Activated CD4-positive, alpha-beta T cell treated with anti-CD3 and anti-CD28 coated beads for 24 hours (primary cell): ENCODE measurements at regions not wholly inside any gene's neighbourhood (a gene's known extent, or its start where the extent isn't known, plus 50 kb on each side); places are given as distances from the start of the nearest gene placed in this dataset.

Source experiments
- DNase-seq, 2 donors: peaks; one replicate each; pipeline ENCODE4 v3.0.0-alpha.2; 2020; ENCODE audit warnings: low read depth in 2 of 2

- no peak for DNase-seq
These were observed 51.0 kb downstream of the FAT4 start for GRCh38 chr4:125365731-125366130.

DNA sequence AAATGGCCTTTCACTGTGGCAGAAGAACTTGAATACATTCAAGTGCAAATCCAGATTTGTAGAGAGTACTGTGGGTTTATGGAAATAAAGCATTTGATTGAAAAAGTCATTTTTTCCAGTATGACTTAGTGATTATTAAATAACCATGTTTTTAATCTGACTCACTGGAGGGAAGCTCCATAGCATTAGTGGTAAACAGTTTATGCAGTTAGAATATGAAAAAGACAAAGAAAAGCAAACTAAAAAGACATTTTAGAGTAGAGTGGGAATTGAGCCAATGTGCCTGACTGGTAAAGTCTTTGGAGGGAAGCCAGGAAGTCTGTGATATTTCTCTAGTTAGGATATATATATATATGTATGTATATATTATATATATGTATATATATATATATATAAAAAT lies 53.4 kb downstream of the FAT4 start:
- no peak for DNase-seq

DNA sequence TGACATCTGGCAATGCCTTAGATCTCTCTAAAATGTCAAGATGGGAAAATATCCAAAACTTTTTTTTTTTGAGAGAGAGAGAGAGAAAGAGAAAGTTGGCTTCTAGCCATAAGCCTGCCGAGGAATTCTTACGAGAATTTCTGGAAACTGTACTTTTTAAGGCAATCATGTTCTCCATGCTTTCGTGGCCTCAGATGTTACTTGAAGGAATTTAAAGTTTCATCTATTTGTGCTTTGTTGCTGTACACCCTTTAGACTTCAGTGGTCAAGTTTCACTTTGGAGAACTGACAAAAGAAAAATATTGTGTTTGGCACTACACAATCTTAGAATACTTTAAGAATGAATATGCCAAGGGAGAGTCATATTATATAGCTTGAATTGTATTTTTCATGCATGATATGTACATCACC lies 53.9 kb downstream of the FAT4 start:
- DNase-seq: no peak

DNA sequence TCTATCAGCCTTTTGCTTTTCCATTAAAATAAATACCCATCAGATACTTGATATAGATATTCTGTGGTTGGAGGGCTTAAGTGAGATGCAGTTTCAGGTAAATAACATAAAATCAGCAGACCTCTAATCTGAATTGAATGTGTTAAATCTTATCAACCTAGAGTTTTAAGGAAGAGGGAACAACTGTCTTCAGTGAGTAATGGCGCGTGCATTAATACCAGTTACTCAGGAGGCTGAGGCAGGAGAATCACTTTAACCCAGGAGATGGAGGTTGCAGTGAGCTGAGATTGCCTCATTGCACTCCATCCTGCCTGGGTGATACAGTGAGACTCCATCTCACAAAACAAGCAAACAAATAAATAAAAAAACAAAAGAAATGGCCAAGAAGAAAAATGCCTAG lies 54.3 kb downstream of the FAT4 start:
- no peak for DNase-seq

DNA sequence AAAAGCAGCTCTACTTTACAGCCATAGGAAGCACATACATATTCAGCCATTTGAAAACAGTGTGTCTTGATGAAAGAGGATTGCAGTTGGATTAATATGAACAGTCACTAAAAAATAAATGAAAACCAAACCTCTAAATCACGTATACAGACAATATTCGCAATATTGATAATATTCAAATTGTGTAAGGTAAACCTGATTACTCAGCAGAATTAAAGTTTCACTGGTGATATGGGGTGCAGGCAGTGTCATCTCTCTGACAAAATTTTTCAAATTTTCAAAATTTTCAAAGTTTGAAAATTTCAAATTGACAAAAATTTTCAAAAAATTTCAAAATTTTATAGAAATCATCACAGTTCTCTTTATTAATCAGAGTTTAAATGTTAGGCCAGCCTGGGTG lies 55.7 kb downstream of the FAT4 start:
- no peak for DNase-seq

GRCh38 chr4:125382995-125383394 lies 68.2 kb downstream of the FAT4 start:
- DNase-seq: no peak

DNA sequence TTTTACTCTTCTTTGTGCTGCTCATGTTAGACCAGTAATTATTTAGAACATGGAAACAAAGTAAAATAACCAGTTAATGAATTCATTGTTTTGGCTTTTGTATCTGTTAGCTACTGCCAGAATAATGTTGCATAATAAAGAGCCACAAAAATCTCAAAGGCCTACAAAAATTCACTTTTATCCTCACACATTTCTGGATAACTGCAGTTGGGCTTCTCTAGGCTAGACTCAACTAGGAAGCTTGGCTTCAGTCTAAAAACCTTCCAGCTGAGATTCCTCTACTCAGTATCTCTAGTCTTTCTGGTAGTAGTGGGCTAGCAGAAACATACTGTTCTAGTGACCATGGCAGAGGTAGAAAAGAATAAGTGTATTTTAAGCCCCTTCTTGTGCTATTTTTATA lies 73.0 kb downstream of the FAT4 start:
- DNase-seq: no peak

DNA sequence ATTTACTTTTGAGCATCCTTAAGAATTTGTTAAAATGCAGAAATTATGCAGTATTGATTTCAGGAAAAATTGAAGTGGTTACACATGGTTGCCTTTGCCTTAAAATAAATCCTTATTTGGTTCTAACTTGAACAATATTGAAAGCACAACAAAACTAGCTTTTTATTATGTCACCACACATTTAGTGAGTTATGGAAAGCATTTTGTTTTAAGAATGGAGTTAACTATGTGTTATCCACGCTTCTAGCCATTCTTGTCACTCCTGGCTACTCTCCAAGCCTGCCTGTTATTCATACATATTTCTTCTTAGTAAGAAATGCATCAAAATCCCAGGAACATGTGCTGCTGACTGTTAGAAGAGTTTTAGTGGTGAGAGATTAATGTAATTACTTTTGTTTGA lies 73.9 kb downstream of the FAT4 start:
- DNase-seq: no peak

GRCh38 chr4:125389713-125390112 lies 75.0 kb downstream of the FAT4 start:
- no peak for DNase-seq

GRCh38 chr4:125390126-125390525 lies 75.4 kb downstream of the FAT4 start:
- DNase-seq: no peak

DNA sequence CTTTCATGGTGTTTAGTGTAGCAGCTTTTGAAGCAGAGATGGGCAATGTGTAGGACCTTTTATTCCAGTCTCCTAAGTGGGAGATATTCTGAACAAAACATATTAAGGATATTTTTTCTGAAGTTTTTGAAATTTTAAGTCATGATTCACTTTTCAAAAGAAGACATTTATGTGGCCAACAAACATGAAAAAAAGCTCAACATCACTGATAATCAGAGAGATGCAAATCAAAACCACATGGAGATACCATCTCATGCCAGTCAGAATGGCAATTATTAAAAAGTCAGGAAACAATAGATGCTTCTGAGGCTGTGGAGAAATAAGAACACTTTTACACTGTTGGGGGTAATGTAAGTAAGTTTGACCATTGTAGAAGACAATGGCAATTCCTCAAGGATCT lies 76.0 kb downstream of the FAT4 start:
- DNase-seq: no peak

- DNase-seq: no peak
These were observed 77.9 kb downstream of the FAT4 start for GRCh38 chr4:125392694-125393093.

DNA sequence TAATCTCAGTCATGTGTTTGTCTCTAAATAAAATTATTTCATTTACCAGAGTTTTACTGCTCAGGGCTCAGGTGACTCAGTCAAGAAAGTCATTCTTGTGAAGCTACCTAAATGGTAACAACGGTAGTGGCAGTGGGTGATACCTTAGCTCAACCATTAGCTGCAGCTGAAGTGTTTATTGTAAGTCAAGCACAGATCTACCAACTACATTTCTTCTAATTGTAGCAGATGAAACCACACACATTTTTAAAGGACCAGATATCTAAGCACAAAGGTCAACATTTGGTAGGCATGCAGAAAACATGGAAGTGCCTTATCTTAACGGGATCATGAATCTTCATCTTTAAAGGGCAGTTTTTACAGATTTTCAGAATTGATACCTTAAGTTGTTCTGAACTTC lies 79.1 kb downstream of the FAT4 start:
- no peak for DNase-seq

DNA sequence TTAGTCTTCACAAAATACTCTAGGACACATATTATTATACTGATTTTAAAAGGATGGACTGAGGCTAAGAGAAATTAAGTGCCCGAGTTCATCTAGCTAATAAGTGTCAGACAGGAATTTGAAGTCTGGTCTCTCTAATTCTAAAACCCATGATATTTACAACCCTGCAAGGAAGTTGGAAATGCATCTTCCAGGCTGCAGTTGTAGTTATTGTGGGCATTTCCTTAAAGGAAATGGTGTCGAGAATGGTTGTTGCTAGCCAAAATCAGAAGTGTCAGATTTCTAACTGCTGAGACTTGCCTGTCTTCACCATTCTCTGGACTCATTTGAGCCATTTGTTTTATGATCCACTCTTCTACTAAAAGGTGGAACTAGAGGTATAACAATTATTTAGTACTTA lies 82.5 kb downstream of the FAT4 start:
- no peak for DNase-seq

DNA sequence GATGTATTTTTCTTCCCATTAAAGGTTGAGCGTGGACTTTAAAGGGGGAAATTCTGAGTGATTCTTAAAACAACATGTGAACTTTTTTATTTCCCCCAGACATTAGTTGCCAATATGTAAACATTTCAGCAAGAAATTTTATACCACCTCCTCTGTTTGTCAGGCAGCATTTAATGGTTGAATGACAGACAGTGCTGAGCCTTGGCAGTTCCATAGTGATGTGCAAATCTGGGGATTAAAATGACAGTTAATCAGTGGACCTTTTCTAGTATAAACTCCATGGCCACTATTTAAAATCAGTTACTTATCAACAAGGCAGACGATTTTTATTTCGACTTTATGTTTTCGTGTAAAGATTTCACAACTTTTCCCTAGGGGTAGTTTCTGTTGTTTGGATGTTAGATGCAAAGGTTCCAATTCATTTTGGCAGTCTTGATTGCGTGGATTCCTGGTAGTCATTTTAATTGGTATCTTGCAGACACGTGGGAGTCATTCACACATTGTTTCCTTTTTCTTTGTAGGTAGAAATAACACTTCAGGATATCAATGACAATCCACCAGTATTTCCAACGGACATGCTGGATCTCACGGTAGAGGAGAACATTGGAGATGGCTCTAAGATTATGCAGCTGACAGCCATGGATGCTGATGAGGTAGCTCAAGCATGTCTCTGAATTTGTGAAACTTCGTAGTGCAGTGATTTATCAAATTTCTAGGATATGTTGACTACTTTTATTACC lies 83.7 kb downstream of the FAT4 start:
- DNase-seq: no peak

- no peak for DNase-seq
These were observed 86.0 kb downstream of the FAT4 start for GRCh38 chr4:125400756-125401155.

DNA sequence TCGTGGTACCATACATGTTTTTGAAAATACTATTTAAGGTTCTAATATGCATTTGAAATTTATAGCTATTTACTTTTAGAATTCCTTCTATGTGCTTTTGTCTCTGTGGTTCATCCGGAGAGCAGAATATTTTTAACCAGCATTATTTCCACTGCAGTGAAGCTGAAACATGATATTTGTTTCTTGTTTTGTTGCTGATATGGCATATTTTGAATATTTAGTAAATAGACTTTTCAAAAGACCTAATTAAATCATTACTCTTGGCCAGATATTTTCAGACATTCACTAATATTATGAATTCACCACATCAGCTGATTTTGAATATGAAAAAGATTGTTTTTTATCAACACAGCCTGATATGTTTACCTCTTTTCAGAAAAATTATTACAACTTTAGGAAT lies 87.0 kb downstream of the FAT4 start:
- no peak for DNase-seq

- DNase-seq: no peak
These were observed 105.8 kb downstream of the FAT4 start for GRCh38 chr4:125420526-125420925.

GRCh38 chr4:125421547-125421946 lies 106.8 kb downstream of the FAT4 start:
- no peak for DNase-seq

GRCh38 chr4:125423124-125423523 lies 108.4 kb downstream of the FAT4 start:
- no peak for DNase-seq

DNA sequence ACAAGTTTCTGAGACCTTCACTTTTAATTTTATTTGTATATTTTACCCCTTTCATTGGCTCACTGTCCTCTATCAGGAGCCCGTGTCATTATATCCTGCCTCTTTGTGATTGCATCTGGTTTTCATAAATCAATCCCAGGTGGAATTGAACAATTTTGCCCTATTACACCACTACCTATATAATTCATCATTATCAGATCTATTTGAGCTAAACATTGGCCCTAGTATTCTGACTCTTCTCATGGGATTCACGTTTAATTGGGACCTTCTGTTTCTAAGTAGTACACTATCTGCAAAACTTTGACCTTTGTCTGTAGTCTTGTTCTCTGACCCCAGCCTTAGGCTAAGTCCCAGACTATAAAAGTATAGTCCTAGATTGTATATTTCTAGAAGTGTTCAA lies 114.1 kb downstream of the FAT4 start:
- DNase-seq: no peak

GRCh38 chr4:125430086-125430485 lies 115.3 kb downstream of the FAT4 start:
- DNase-seq: no peak

DNA sequence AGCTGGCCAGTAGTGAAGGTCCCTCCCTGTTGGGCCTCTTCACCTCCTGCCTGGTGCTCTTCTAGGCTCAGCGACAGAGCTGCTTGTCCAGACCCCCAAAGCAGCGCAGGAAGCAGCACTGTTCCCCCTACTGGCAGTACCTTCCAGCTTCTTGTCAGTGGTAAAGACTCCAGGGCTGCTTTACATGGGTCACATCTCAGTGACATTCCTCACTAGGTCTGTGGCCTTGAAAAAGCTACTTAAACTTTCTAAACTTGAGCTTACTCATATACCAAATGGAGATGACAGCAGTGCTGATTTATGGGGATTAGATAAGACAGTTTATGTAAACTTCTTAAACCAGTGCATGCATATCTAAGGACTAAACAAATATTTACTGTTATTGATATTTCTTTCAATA lies 117.3 kb downstream of the FAT4 start:
- DNase-seq: no peak

DNA sequence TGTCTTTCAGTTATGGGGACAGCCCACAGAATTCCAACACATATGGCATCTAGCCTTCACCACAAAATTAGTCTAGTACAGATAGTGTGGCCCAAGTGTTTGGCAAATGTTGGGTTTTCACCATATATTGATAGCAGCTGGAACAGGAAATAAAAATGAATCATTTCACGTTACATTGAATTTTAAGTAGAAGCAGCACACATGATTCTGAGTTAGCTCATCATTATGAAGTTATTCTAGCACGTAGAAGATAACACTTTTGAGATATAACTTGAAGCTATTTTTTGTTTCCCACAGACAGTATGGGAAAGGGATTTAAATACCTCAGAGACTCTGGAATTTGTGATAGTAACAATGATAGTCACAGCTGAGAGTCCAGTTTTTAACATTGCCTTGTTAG lies 118.7 kb downstream of the FAT4 start:
- no peak for DNase-seq
